Vagina (tissue), 1 donor: ENCODE measurements at regions not wholly inside any gene's neighbourhood (a gene's known extent, or its start where the extent isn't known, plus 50 kb on each side); places are given as distances from the start of the nearest gene placed in this dataset. TPM values are rescaled to one million over a fixed set of nuclear protein-coding genes. Genes with fewer than 3 reads are reported as not detected.

Source experiments
- small RNA-seq: library from RNA; depleted of rRNA; stranded (forward); fragments of <200 nt; gene quantifications from one replicate; pipeline ENCODE3, GENCODE V24; 2016

Small RNA genes lying in the stretch of these regions (small RNA-seq; reads per million reads assigned to genes)
- gene RF01983: not detected
